ENCODE measurements at regions not wholly inside any gene's neighbourhood (a gene's known extent, or its start where the extent isn't known, plus 50 kb on each side); places are given as distances from the start of the nearest gene placed in this dataset.

GRCh38 chr5:73325546-73325945 lies 123.0 kb downstream of the FOXD1 start:
- no peak for TF ChIP-seq POLR2AphosphoS5 (IDR thresholded peaks at IDR 0.05; ENCODE audit: borderline replicate concordance, low read depth, low read length)
- TF ChIP-seq EZH2 (IDR thresholded peaks at IDR 0.05): no peak
- no peak for TF ChIP-seq FOXP2 (optimal IDR thresholded peaks at IDR 0.05; ENCODE audit: control extremely low read depth, extremely low read length, insufficient read depth)
